IMR-90 (cell line): ENCODE measurements at regions not wholly inside any gene's neighbourhood (a gene's known extent, or its start where the extent isn't known, plus 50 kb on each side); places are given as distances from the start of the nearest gene placed in this dataset.

ENCODE experiments used
- CEBPB ChIP-seq: IDR thresholded peaks from 2 replicates; pipeline ENCODE4 v1.6.1; 2012; ENCODE audit warnings: low read depth, low read length, improper control_type of control experiment
- FOS ChIP-seq: fragments of 150-350 bp; IDR thresholded peaks from 2 replicates; pipeline ENCODE4 v1.6.1; 2016; ENCODE audit warnings: low read depth, low read length
- MAFK ChIP-seq: IDR thresholded peaks from 2 replicates; pipeline ENCODE4 v1.6.1; 2012; ENCODE audit warnings: low read depth, low read length, improper control_type of control experiment
- MAZ ChIP-seq: IDR thresholded peaks from 2 replicates; pipeline ENCODE4 v1.6.1; 2012; ENCODE audit warnings: low read depth, mild to moderate bottlenecking, low read length, improper control_type of control experiment, moderate library complexity, borderline replicate concordance
- NFE2L2 ChIP-seq: fragments of 150-350 bp; IDR thresholded peaks from 2 replicates; pipeline ENCODE4 v1.6.1; 2016; ENCODE audit warnings: low read depth, mild to moderate bottlenecking, low read length
- POLR2A ChIP-seq: IDR thresholded peaks from 2 replicates; pipeline ENCODE4 v1.6.1; 2012; ENCODE audit warnings: mild to moderate bottlenecking, low read depth, low read length
- RAD21 ChIP-seq: IDR thresholded peaks from 2 replicates; pipeline ENCODE4 v1.6.1; 2012; ENCODE audit warnings: low read length, improper control_type of control experiment
- RFX5 ChIP-seq: IDR thresholded peaks from 2 replicates; pipeline ENCODE4 v1.8.0; 2012; ENCODE audit warnings: low read depth, mild to moderate bottlenecking, low read length, moderate library complexity
- TF ChIP-seq, protein P1 (sequence below): conservative IDR thresholded peaks from 2 replicates; pipeline ENCODE4 v1.5.1; 2012; ENCODE audit warnings: mild to moderate bottlenecking, low read depth, low read length, improper control_type of control experiment
- TF ChIP-seq, protein P2 (sequence below): fragments of 150-350 bp; IDR thresholded peaks from 2 replicates; pipeline ENCODE4 v1.6.1; 2017; ENCODE audit warnings: mild to moderate bottlenecking, antibody characterized with exemption, low read length, low read depth
- TF ChIP-seq, protein P3 (sequence below): fragments of 150-350 bp; IDR thresholded peaks from 2 replicates; pipeline ENCODE4 v1.6.1; 2016; ENCODE audit warnings: low read depth, mild to moderate bottlenecking, low read length, moderate library complexity, borderline replicate concordance

DNA sequence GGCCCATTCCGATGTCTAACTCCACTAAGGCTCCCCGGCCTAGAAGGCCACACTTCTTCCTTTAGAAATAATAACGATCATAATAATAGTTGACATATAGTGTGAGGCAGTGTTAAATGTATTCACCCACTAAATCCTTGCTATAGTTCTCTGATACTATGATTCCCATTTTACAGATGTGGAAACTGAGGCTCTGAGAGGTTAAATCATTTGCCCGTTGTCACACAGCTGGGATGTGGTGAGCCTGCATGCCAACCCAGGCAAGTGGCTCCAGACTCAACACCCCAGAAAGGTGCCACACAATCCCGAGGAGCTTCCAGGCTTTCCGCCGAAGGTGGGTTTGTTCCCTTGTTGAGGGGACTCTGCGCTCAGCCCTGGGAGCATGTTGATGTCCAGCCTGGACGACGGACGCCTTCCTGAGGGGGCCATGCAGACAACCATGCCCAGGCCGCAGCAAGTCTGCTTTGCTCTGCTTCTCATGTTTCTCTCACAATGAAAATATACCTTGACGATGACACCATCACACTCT, 104.6 kb upstream of the CDYL start:
- TF ChIP-seq, protein P1, sequence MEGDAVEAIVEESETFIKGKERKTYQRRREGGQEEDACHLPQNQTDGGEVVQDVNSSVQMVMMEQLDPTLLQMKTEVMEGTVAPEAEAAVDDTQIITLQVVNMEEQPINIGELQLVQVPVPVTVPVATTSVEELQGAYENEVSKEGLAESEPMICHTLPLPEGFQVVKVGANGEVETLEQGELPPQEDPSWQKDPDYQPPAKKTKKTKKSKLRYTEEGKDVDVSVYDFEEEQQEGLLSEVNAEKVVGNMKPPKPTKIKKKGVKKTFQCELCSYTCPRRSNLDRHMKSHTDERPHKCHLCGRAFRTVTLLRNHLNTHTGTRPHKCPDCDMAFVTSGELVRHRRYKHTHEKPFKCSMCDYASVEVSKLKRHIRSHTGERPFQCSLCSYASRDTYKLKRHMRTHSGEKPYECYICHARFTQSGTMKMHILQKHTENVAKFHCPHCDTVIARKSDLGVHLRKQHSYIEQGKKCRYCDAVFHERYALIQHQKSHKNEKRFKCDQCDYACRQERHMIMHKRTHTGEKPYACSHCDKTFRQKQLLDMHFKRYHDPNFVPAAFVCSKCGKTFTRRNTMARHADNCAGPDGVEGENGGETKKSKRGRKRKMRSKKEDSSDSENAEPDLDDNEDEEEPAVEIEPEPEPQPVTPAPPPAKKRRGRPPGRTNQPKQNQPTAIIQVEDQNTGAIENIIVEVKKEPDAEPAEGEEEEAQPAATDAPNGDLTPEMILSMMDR = no peak
- TF ChIP-seq RFX5 (no peak), POLR2A (no peak), CEBPB (no peak), NFE2L2 (no peak), MAZ (no peak), FOS (no peak), MAFK (no peak), RAD21 (no peak)
- TF ChIP-seq, protein P2, sequence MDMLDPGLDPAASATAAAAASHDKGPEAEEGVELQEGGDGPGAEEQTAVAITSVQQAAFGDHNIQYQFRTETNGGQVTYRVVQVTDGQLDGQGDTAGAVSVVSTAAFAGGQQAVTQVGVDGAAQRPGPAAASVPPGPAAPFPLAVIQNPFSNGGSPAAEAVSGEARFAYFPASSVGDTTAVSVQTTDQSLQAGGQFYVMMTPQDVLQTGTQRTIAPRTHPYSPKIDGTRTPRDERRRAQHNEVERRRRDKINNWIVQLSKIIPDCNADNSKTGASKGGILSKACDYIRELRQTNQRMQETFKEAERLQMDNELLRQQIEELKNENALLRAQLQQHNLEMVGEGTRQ = no peak
- TF ChIP-seq, protein P3, sequence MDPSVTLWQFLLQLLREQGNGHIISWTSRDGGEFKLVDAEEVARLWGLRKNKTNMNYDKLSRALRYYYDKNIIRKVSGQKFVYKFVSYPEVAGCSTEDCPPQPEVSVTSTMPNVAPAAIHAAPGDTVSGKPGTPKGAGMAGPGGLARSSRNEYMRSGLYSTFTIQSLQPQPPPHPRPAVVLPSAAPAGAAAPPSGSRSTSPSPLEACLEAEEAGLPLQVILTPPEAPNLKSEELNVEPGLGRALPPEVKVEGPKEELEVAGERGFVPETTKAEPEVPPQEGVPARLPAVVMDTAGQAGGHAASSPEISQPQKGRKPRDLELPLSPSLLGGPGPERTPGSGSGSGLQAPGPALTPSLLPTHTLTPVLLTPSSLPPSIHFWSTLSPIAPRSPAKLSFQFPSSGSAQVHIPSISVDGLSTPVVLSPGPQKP = no peak
